ENCODE measurements at regions not wholly inside any gene's neighbourhood (a gene's known extent, or its start where the extent isn't known, plus 50 kb on each side); places are given as distances from the start of the nearest gene placed in this dataset.

DNA sequence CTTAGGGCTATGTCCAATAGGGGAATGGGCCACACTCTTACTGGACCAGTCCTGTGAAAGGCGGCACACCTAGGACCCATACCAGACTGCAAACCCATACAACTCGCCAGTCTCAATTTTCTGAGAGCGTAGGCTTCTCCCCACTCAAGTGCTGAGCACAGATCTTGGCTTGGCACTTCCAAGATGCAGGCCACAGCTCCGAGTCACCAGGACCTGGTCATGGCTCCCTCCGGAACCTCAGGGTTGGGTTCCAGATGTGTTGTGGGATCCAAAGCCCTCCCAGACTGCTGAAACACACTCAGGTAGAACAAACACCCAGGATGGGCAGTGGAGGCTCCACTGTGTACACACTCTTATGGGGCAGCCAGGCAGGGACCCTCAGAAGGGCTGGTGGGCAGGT is 103.3 kb downstream of the TMEM144 start:
- no peak overlapping the region for H3K4me3 ChIP-seq
- DNase-seq (ENCODE audit: low spot score) = no peak
- TF ChIP-seq, protein P1, sequence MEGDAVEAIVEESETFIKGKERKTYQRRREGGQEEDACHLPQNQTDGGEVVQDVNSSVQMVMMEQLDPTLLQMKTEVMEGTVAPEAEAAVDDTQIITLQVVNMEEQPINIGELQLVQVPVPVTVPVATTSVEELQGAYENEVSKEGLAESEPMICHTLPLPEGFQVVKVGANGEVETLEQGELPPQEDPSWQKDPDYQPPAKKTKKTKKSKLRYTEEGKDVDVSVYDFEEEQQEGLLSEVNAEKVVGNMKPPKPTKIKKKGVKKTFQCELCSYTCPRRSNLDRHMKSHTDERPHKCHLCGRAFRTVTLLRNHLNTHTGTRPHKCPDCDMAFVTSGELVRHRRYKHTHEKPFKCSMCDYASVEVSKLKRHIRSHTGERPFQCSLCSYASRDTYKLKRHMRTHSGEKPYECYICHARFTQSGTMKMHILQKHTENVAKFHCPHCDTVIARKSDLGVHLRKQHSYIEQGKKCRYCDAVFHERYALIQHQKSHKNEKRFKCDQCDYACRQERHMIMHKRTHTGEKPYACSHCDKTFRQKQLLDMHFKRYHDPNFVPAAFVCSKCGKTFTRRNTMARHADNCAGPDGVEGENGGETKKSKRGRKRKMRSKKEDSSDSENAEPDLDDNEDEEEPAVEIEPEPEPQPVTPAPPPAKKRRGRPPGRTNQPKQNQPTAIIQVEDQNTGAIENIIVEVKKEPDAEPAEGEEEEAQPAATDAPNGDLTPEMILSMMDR (IDR thresholded peaks at IDR 0.05) = no peak
- peak overlapping the region in 1 of 2 donors; percentile 52 for H3K27ac ChIP-seq
- no peaks in the 10 kb centered on the region for H3K4me1 ChIP-seq
- no peaks in the 10 kb centered on the region for H3K27me3 ChIP-seq
- H3K9me3 ChIP-seq = no peaks in the 10 kb centered on the region
- no peaks in the 10 kb centered on the region for H3K36me3 ChIP-seq

GRCh38 chr4:158314756-158315487 is 104.6 kb downstream of the TMEM144 start:
- H3K4me1 ChIP-seq = no peaks in the 10 kb centered on the region
- TF ChIP-seq, protein P1 (IDR thresholded peaks at IDR 0.05) = no peak
- H3K9me3 ChIP-seq = no peaks in the 10 kb centered on the region
- H3K4me3 ChIP-seq = no peak overlapping the region
- H3K27me3 ChIP-seq = no peaks in the 10 kb centered on the region
- no peak for DNase-seq (ENCODE audit: low spot score)
- peak overlapping the region in 1 of 2 donors; percentile 57 for H3K27ac ChIP-seq
- no peaks in the 10 kb centered on the region for H3K36me3 ChIP-seq

- no peak for DNase-seq (ENCODE audit: low spot score)
- no peak overlapping the region for H3K4me3 ChIP-seq
- H3K4me1 ChIP-seq = no peaks in the 10 kb centered on the region
- no peaks in the 10 kb centered on the region for H3K9me3 ChIP-seq
- no peaks in the 10 kb centered on the region for H3K27me3 ChIP-seq
- H3K36me3 ChIP-seq = no peaks in the 10 kb centered on the region
- peak overlapping the region in 1 of 2 donors; percentile 57 for H3K27ac ChIP-seq
- TF ChIP-seq, protein P1 (IDR thresholded peaks at IDR 0.05) = no peak
Measured at GRCh38 chr4:158315706-158316105, 105.4 kb downstream of the TMEM144 start.

DNA sequence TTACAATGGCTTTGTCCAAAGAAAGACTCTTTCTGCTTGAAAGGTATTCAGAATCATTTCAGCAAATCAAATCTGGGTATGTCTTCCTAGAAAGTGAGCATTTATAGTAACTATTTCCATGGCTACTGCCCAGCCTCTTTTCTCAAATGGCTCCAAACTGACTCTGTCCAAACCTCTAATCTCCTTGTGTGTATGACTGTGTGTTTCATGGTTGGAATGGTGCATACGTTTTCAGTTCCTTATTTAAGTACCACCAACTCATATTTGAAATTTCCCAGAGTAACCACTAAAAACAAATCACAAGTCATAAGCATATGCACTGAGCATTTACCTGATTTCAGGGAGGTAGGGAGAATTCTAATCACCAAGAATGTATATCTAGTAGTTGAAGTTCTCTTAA is 106.0 kb downstream of the TMEM144 start:
- TF ChIP-seq, protein P1 (IDR thresholded peaks at IDR 0.05) = no peak

GRCh38 chr4:158319880-158320279 is 109.6 kb downstream of the TMEM144 start:
- Histone ChIP-seq H3K4me3 (no peak overlapping the region), H3K4me1 (no peaks in the 10 kb centered on the region), H3K36me3 (no peaks in the 10 kb centered on the region), H3K27me3 (no peaks in the 10 kb centered on the region), H3K9me3 (no peaks in the 10 kb centered on the region), H3K27ac (no peak overlapping the region)
- TF ChIP-seq, protein P1 (IDR thresholded peaks at IDR 0.05) = no peak
- DNase-seq (ENCODE audit: low spot score) = no peak

More for the DNA sequence above, 106.0 kb downstream of the TMEM144 start:
- no peak for DNase-seq (ENCODE audit: low spot score)
- Histone ChIP-seq H3K36me3 (no peaks in the 10 kb centered on the region), H3K4me1 (no peaks in the 10 kb centered on the region), H3K4me3 (no peak overlapping the region), H3K27me3 (no peaks in the 10 kb centered on the region), H3K27ac (no peak overlapping the region), H3K9me3 (no peaks in the 10 kb centered on the region)

GRCh38 chr4:158322109-158322508 is 111.8 kb downstream of the TMEM144 start:
- H3K4me1 ChIP-seq = no peaks in the 10 kb centered on the region
- no peaks in the 10 kb centered on the region for H3K36me3 ChIP-seq
- no peaks in the 10 kb centered on the region for H3K9me3 ChIP-seq
- H3K27me3 ChIP-seq = no peaks in the 10 kb centered on the region
- no peak for DNase-seq (ENCODE audit: low spot score)
- no peak overlapping the region for H3K4me3 ChIP-seq
- TF ChIP-seq, protein P1 (IDR thresholded peaks at IDR 0.05) = no peak
- H3K27ac ChIP-seq = no peak overlapping the region
